CD8-positive, alpha-beta memory T cell (primary cell): ENCODE measurements at regions not wholly inside any gene's neighbourhood (a gene's known extent, or its start where the extent isn't known, plus 50 kb on each side); places are given as distances from the start of the nearest gene placed in this dataset.

Source experiments
- CTCF ChIA-PET: fragments of 350-600 bp; sonication (Branson Sonifier 250); formaldehyde crosslinking; loops from one replicate; lab custom pipeline; 2021; ENCODE audit warnings: antibody characterized with exemption; lab: Charles Lee
- POLR2A ChIA-PET: fragments of 350-600 bp; sonication (Branson Sonifier 250); formaldehyde crosslinking; loops from one replicate; lab custom pipeline; 2021; ENCODE audit warnings: antibody characterized with exemption; lab: Charles Lee
- DNase-seq, 5 donors: peaks; one replicate each; pipeline versions ENCODE4 v3.0.0 to v3.0.0-alpha.2; 2020 to 2022; ENCODE audit warnings: mixed read lengths in 1 of 5
- H3K27ac ChIP-seq: one replicate; pipeline ENCODE4 v1.7.0; 2013; ENCODE audit warnings: low read depth, mild to moderate bottlenecking, low read length, moderate library complexity
- H3K27me3 ChIP-seq: 2 replicates; pipeline ENCODE4 v1.7.0; 2013; ENCODE audit warnings: low read length, mild to moderate bottlenecking; ENCODE audit not compliant: insufficient read depth, poor library complexity, severe bottlenecking
- H3K36me3 ChIP-seq: 2 replicates; pipeline ENCODE4 v1.7.0; 2013; ENCODE audit warnings: mild to moderate bottlenecking, low read length, moderate library complexity; ENCODE audit not compliant: insufficient read depth
- H3K4me1 ChIP-seq: 2 replicates; pipeline ENCODE4 v1.7.0; 2013; ENCODE audit warnings: mild to moderate bottlenecking, low read length, moderate library complexity; ENCODE audit not compliant: insufficient read depth
- H3K4me3 ChIP-seq: 2 replicates; pipeline ENCODE4 v1.7.0; 2013; ENCODE audit warnings: mild to moderate bottlenecking, low read length
- H3K9me3 ChIP-seq: 2 replicates; pipeline ENCODE4 v1.7.0; 2013; ENCODE audit warnings: mild to moderate bottlenecking, low read length
- H3K27ac Mint-ChIP-seq, 8 donors: one replicate each; pipeline ENCODE4 v1.8.0; 2020 to 2021; ENCODE audit warnings: mixed read lengths in 8 of 8, mild to moderate bottlenecking in 6 of 8, inconsistent platforms in 3 of 8, moderate library complexity in 3 of 8
- H3K27me3 Mint-ChIP-seq, 2 donors: one replicate each; pipeline ENCODE4 v1.8.0; 2020 to 2021; ENCODE audit warnings: mixed read lengths in 2 of 2, mild to moderate bottlenecking in 1 of 2, moderate library complexity in 1 of 2
- H3K36me3 Mint-ChIP-seq, 3 donors: one replicate each; pipeline ENCODE4 v1.8.0; 2020 to 2021; ENCODE audit warnings: mixed read lengths in 3 of 3, inconsistent platforms in 1 of 3, mild to moderate bottlenecking in 1 of 3
- H3K4me1 Mint-ChIP-seq, 3 donors: one replicate each; pipeline ENCODE4 v1.8.0; 2020 to 2021; ENCODE audit warnings: mixed read lengths in 3 of 3, inconsistent platforms in 1 of 3, mild to moderate bottlenecking in 1 of 3
- H3K4me3 Mint-ChIP-seq, 7 donors: one replicate each; pipeline ENCODE4 v1.8.0; 2020 to 2021; ENCODE audit warnings: mixed read lengths in 7 of 7, mild to moderate bottlenecking in 6 of 7, moderate library complexity in 4 of 7, inconsistent platforms in 2 of 7
- H3K9me3 Mint-ChIP-seq, 5 donors: one replicate each; pipeline ENCODE4 v1.8.0; 2020 to 2022; ENCODE audit warnings: mixed read lengths in 5 of 5, mild to moderate bottlenecking in 3 of 5, moderate library complexity in 2 of 5, inconsistent platforms in 1 of 5

- Histone ChIP-seq H3K4me1 (no peaks in the 10 kb centered on the region), H3K4me3 (no peak overlapping the region), H3K27me3 (no peaks in the 10 kb centered on the region), H3K27ac (no peak overlapping the region), H3K9me3 (no peaks in the 10 kb centered on the region), H3K36me3 (no peaks in the 10 kb centered on the region)
- POLR2A ChIA-PET: no interaction called here
- Mint-ChIP-seq H3K4me1 (no peaks in the 10 kb centered on the region), H3K27ac (no peak overlapping the region), H3K4me3 (no peak overlapping the region), H3K36me3 (no peaks in the 10 kb centered on the region), H3K27me3 (peaks cover 0 to 10% of the 10 kb centered on the region in 2 donors), H3K9me3 (no peaks in the 10 kb centered on the region)
- no peak for DNase-seq
- CTCF ChIA-PET: no interaction called here
Measured at GRCh38 chr6:25171301-25171700, 107.9 kb upstream of the CARMIL1 start.

- Histone ChIP-seq H3K36me3 (no peaks in the 10 kb centered on the region), H3K27me3 (no peaks in the 10 kb centered on the region), H3K27ac (no peak overlapping the region), H3K9me3 (no peaks in the 10 kb centered on the region), H3K4me3 (no peak overlapping the region), H3K4me1 (no peaks in the 10 kb centered on the region)
- H3K27ac Mint-ChIP-seq: peak overlapping the region in 2 of 8 donors; percentile 22 to 24
- H3K27me3 Mint-ChIP-seq: peaks cover 0 to 11% of the 10 kb centered on the region in 2 donors
- no peaks in the 10 kb centered on the region for H3K36me3 Mint-ChIP-seq
- ChIA-PET POLR2A (no interaction called here), CTCF (interaction anchor here (1.5 kb wide), 1 partner anchor 9 kb away, joined by 3 read pairs; no protein-coding TSS in a partner anchor)
- H3K4me1 Mint-ChIP-seq: no peaks in the 10 kb centered on the region
- no peak for DNase-seq
- H3K9me3 Mint-ChIP-seq: no peaks in the 10 kb centered on the region
- no peak overlapping the region for H3K4me3 Mint-ChIP-seq
Measured at GRCh38 chr6:25172819-25173218, 106.4 kb upstream of the CARMIL1 start.

GRCh38 chr6:25173246-25173645 lies 105.9 kb upstream of the CARMIL1 start:
- Histone ChIP-seq H3K9me3 (no peaks in the 10 kb centered on the region), H3K27ac (no peak overlapping the region), H3K36me3 (no peaks in the 10 kb centered on the region), H3K4me3 (no peak overlapping the region), H3K27me3 (no peaks in the 10 kb centered on the region), H3K4me1 (no peaks in the 10 kb centered on the region)
- ChIA-PET CTCF (interaction anchor here (1.5 kb wide), 1 partner anchor 9 kb away, joined by 3 read pairs; no protein-coding TSS in a partner anchor), POLR2A (no interaction called here)
- Mint-ChIP-seq H3K27me3 (peaks cover 4 to 13% of the 10 kb centered on the region in 2 donors), H3K36me3 (no peaks in the 10 kb centered on the region), H3K27ac (peak overlapping the region in 1 of 8 donors; percentile 57), H3K9me3 (no peaks in the 10 kb centered on the region), H3K4me3 (no peak overlapping the region), H3K4me1 (no peaks in the 10 kb centered on the region)
- DNase-seq: no peak

- ChIA-PET POLR2A (no interaction called here), CTCF (interaction anchor here (0.5 to 1.5 kb wide), 2 partner anchors 8 to 425 kb away, joined by 3 read pairs; no protein-coding TSS in a partner anchor)
- Histone ChIP-seq H3K9me3 (no peaks in the 10 kb centered on the region), H3K36me3 (no peaks in the 10 kb centered on the region), H3K4me3 (no peak overlapping the region), H3K27me3 (no peaks in the 10 kb centered on the region), H3K27ac (no peak overlapping the region), H3K4me1 (no peaks in the 10 kb centered on the region)
- no peaks in the 10 kb centered on the region for H3K9me3 Mint-ChIP-seq
- no peaks in the 10 kb centered on the region for H3K4me1 Mint-ChIP-seq
- no peak overlapping the region for H3K27ac Mint-ChIP-seq
- DNase-seq: no peak
- H3K4me3 Mint-ChIP-seq: no peak overlapping the region
- H3K36me3 Mint-ChIP-seq: no peaks in the 10 kb centered on the region
- peaks cover 6 to 13% of the 10 kb centered on the region in 2 donors for H3K27me3 Mint-ChIP-seq
Measured at GRCh38 chr6:25173951-25174474, 105.2 kb upstream of the CARMIL1 start.

GRCh38 chr6:25174678-25175077 lies 104.5 kb upstream of the CARMIL1 start:
- Histone ChIP-seq H3K4me3 (no peak overlapping the region), H3K27ac (no peak overlapping the region), H3K9me3 (no peaks in the 10 kb centered on the region), H3K27me3 (no peaks in the 10 kb centered on the region), H3K36me3 (no peaks in the 10 kb centered on the region), H3K4me1 (no peaks in the 10 kb centered on the region)
- Mint-ChIP-seq H3K27ac (no peak overlapping the region), H3K36me3 (no peaks in the 10 kb centered on the region), H3K4me3 (no peak overlapping the region), H3K9me3 (no peaks in the 10 kb centered on the region), H3K4me1 (no peaks in the 10 kb centered on the region), H3K27me3 (peaks cover 6 to 13% of the 10 kb centered on the region in 2 donors)
- POLR2A ChIA-PET: no interaction called here
- no peak for DNase-seq
- CTCF ChIA-PET: no interaction called here

GRCh38 chr6:25175196-25175595 lies 104.0 kb upstream of the CARMIL1 start:
- Mint-ChIP-seq H3K36me3 (no peaks in the 10 kb centered on the region), H3K4me3 (no peak overlapping the region), H3K4me1 (no peaks in the 10 kb centered on the region), H3K9me3 (no peaks in the 10 kb centered on the region), H3K27ac (no peak overlapping the region), H3K27me3 (peaks cover 6 to 12% of the 10 kb centered on the region in 2 donors)
- ChIA-PET CTCF (no interaction called here), POLR2A (no interaction called here)
- DNase-seq: no peak
- no peaks in the 10 kb centered on the region for H3K9me3 ChIP-seq
- H3K27ac ChIP-seq: no peak overlapping the region
- H3K4me3 ChIP-seq: no peak overlapping the region
- no peaks in the 10 kb centered on the region for H3K36me3 ChIP-seq
- H3K27me3 ChIP-seq: no peaks in the 10 kb centered on the region
- no peaks in the 10 kb centered on the region for H3K4me1 ChIP-seq

- no peaks in the 10 kb centered on the region for H3K4me1 Mint-ChIP-seq
- no peaks in the 10 kb centered on the region for H3K4me1 ChIP-seq
- H3K27ac ChIP-seq: no peak overlapping the region
- ChIA-PET CTCF (no interaction called here), POLR2A (no interaction called here)
- H3K9me3 ChIP-seq: no peaks in the 10 kb centered on the region
- peaks cover 6 to 12% of the 10 kb centered on the region in 2 donors for H3K27me3 Mint-ChIP-seq
- no peak overlapping the region for H3K4me3 ChIP-seq
- no peak for DNase-seq
- no peaks in the 10 kb centered on the region for H3K36me3 ChIP-seq
- H3K27me3 ChIP-seq: no peaks in the 10 kb centered on the region
- H3K27ac Mint-ChIP-seq: no peak overlapping the region
- no peak overlapping the region for H3K4me3 Mint-ChIP-seq
- no peaks in the 10 kb centered on the region for H3K9me3 Mint-ChIP-seq
- no peaks in the 10 kb centered on the region for H3K36me3 Mint-ChIP-seq
Measured at GRCh38 chr6:25175681-25176080, 103.5 kb upstream of the CARMIL1 start.

GRCh38 chr6:25176466-25176865 lies 102.7 kb upstream of the CARMIL1 start:
- POLR2A ChIA-PET: no interaction called here
- H3K36me3 ChIP-seq: no peaks in the 10 kb centered on the region

More at GRCh38 chr6:25176466-25176865, 102.7 kb upstream of the CARMIL1 start:
- no peaks in the 10 kb centered on the region for H3K4me1 Mint-ChIP-seq
- H3K27me3 Mint-ChIP-seq: peaks cover 6 to 12% of the 10 kb centered on the region in 2 donors
- DNase-seq: no peak
- Histone ChIP-seq H3K27ac (no peak overlapping the region), H3K27me3 (no peaks in the 10 kb centered on the region), H3K4me3 (no peak overlapping the region), H3K4me1 (no peaks in the 10 kb centered on the region), H3K9me3 (no peaks in the 10 kb centered on the region)
- CTCF ChIA-PET: no interaction called here
- no peak overlapping the region for H3K4me3 Mint-ChIP-seq
- no peaks in the 10 kb centered on the region for H3K36me3 Mint-ChIP-seq
- peak overlapping the region in 1 of 8 donors; percentile 34 for H3K27ac Mint-ChIP-seq
- no peaks in the 10 kb centered on the region for H3K9me3 Mint-ChIP-seq
